ENCODE measurements at regions not wholly inside any gene's neighbourhood (a gene's known extent, or its start where the extent isn't known, plus 50 kb on each side); places are given as distances from the start of the nearest gene placed in this dataset.

DNA sequence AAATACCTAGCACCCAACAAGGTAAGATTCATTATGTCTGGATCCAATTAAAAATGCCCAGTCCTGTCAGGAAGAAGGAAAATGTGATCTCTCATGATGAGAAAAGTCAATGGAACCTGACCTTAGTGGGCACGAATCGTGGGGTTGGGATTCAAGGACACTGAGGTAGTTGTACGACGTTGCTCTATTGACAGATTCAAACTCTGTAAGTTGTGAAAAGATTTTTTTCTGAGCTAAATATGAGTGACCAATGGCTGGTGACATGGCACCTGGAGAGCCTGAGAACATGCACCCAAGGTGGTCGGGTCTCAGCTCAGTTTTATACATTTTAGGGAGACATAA, 148.2 kb downstream of the NDUFA10 start:
- peaks cover 17% of the 10 kb centered on the region for H3K27me3 Mint-ChIP-seq (ENCODE audit: low read depth)
- no peak overlapping the region for H3K27ac Mint-ChIP-seq
- TF ChIP-seq, protein P1, sequence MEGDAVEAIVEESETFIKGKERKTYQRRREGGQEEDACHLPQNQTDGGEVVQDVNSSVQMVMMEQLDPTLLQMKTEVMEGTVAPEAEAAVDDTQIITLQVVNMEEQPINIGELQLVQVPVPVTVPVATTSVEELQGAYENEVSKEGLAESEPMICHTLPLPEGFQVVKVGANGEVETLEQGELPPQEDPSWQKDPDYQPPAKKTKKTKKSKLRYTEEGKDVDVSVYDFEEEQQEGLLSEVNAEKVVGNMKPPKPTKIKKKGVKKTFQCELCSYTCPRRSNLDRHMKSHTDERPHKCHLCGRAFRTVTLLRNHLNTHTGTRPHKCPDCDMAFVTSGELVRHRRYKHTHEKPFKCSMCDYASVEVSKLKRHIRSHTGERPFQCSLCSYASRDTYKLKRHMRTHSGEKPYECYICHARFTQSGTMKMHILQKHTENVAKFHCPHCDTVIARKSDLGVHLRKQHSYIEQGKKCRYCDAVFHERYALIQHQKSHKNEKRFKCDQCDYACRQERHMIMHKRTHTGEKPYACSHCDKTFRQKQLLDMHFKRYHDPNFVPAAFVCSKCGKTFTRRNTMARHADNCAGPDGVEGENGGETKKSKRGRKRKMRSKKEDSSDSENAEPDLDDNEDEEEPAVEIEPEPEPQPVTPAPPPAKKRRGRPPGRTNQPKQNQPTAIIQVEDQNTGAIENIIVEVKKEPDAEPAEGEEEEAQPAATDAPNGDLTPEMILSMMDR (IDR thresholded peaks at IDR 0.05; ENCODE audit: unreplicated experiment in 3 of 3) = no peak
- H3K4me1 Mint-ChIP-seq = peaks cover 16% of the 10 kb centered on the region
- no peaks in the 10 kb centered on the region for H3K36me3 Mint-ChIP-seq (ENCODE audit: low read depth)
- H3K9me3 Mint-ChIP-seq = peaks cover 6% of the 10 kb centered on the region
- no peak overlapping the region for H3K4me3 Mint-ChIP-seq

DNA sequence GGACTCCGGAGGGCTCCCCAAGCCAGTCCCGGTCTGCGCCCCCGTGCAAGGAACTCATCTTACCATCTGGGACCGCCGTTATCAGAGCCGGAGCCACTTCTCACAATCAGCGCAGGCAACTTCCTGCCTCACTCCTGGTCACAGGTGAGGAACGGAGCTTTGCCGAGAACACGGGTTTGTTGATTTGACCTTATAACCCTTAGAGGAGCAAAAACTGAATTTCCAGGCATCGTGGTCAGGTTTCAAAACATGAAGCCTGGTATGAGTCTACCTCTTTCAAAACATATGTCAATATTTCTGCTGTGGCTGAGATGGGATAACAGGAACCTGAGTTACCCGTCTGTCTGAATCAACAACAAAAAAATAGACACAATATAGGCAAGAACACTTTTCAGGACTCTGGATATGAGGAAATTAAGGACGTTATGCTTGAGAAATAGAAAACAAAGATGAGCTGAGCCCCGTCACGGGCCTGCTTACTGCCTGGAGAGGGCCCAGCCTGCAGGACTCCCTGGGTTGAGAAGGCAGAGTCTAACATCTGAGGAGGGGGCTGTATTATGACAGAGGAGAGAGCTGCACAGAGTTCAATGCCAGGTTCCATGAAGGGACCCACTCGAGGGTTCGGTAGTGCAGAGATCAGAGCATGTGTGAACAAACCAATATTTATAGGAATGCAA, 148.7 kb downstream of the NDUFA10 start:
- Mint-ChIP-seq H3K27ac (no peak overlapping the region), H3K27me3 (ENCODE audit: low read depth) (peaks cover 12% of the 10 kb centered on the region), H3K4me1 (peaks cover 11% of the 10 kb centered on the region), H3K4me3 (no peak overlapping the region), H3K9me3 (peaks cover 2% of the 10 kb centered on the region), H3K36me3 (ENCODE audit: low read depth) (no peaks in the 10 kb centered on the region)
- TF ChIP-seq, protein P1 (IDR thresholded peaks at IDR 0.05; ENCODE audit: unreplicated experiment in 3 of 3) = no peak

DNA sequence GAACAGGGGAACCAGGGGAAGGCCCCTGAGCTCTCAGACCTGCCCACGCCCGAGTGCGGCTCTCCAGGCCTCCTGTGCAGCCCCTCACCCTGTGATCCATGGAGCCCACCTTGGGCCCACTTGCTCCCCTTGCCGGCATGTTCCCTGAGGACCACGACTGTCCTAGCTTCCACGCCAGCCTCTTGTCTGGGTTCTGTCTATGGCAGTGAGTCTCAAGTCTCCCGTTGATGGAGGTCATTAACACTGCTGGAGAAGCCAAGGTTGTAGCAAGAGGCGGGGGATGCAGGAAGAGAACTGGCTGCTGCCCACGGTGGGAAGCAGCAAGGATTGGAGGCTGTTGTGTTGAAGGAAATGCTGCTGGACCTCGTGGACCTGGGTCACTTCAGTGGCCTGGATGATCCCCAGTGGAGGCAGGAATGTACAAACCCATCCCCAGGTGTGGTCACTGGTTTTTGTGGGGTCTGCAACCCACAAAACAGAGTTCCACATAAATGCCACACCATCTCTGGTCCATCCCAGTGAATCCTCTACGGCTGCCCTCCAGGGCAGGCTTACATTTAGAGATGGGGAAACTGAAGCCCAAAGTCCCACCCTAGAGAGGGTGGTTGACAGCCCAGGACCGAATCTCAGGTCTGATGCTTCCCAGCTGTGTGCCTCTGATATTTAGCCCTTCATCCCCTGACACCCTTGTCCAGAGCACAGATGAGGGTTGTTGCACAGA, 150.3 kb downstream of the NDUFA10 start:
- peaks cover 11% of the 10 kb centered on the region for H3K27me3 Mint-ChIP-seq (ENCODE audit: low read depth)
- TF ChIP-seq, protein P1 (IDR thresholded peaks at IDR 0.05; ENCODE audit: unreplicated experiment in 3 of 3) = no peak
- peaks cover 2% of the 10 kb centered on the region for H3K4me1 Mint-ChIP-seq
- no peak overlapping the region for H3K4me3 Mint-ChIP-seq
- H3K27ac Mint-ChIP-seq = no peak overlapping the region
- peaks cover 2% of the 10 kb centered on the region for H3K9me3 Mint-ChIP-seq
- H3K36me3 Mint-ChIP-seq (ENCODE audit: low read depth) = no peaks in the 10 kb centered on the region

DNA sequence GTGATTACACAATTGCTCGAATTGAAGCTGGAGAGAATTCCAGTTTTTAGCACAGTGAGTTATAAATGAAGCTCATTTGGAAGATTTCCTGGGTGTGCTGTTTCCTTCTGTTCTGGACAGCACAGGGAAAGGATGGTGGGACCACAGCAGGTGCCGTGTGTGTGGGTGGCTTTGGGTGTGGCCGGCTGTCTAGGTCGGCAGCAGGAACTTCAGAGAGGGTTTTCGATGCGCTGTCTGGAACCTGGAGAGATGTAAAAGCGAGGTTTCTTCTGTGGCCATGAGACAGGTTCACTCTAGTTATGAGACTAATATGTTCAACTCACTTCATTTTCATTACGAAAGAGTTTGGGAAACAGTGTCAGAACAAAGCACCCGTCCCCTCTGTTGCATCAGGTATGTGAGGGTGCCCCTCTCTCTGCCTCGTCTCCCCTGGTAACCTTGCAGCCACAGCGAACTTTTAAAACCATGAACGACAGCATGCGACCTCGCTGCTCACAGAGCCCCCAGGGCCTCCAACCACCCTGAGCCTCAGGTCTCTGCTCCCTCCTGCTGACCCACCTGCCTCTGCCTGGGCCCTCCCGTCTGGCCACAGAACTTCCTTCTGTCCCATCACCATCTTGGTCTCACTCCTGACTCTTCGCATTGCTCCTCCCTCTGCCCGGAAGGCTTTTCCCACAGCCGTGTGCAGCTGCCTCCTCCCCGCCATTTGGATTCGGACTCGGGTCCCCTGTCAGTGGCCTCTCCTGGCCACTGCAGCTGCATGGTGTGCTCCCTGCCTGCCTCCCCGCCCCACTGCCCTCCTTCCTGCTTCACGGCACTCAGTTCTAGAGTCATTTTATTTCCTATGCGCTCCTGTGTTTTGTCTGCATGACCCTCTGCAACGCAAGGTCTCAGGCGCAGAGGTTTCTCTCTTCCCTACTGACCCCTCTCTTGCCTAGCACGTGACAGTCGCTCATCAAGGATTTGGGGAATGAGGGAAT, 151.2 kb downstream of the NDUFA10 start:
- TF ChIP-seq, protein P1 (IDR thresholded peaks at IDR 0.05; ENCODE audit: unreplicated experiment in 3 of 3) = no peak
- Mint-ChIP-seq H3K27ac (no peak overlapping the region), H3K36me3 (ENCODE audit: low read depth) (no peaks in the 10 kb centered on the region), H3K9me3 (peaks cover 2% of the 10 kb centered on the region), H3K27me3 (ENCODE audit: low read depth) (peaks cover 11% of the 10 kb centered on the region), H3K4me1 (no peaks in the 10 kb centered on the region), H3K4me3 (no peak overlapping the region)

DNA sequence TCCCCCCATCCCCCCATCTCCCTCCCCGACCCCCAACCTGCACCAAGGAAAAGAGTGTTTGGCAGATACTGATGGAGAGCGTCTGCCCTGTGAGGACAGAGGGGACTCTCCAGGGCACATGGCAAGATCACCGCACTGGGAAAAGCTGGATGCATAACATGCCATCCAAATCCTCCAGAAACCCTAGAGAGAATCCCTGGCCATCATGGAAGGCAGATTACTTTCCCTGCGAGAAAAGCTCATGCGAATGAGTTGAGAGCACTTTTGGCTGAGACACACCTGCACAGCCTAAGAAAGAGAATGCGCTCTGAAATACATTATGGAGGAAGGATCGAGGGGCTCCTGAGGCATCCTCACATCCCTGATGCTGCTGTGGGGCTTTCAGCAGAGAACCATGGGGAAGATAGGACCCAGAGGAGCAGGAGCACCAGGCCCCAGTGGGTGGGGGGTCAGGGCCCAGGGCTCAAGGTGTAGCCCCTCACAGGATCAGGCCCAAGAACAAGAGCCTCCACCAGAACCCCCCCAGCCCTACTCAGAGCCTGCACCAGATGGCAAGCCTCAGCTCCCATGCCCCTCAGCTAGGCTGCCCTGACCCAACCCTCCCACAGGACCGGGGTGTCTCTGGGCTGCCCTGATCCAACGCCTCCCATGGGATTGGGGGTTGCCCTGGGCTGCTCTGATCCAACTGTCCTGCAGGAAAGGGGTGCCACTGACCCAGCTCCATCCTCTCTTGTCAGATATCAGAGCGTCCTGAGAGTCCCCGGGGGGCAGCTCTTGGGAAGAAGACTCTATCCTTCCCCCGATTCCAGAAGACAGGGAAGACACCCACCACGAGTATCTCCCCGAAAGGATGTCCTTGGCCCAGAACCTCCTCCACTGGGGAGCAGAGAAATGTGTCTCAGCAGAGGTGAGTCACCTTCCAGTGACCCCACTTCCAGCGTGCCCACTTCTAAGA, 153.4 kb downstream of the NDUFA10 start:
- TF ChIP-seq, protein P1 (IDR thresholded peaks at IDR 0.05; ENCODE audit: unreplicated experiment in 3 of 3) = no peak
- Mint-ChIP-seq H3K4me3 (no peak overlapping the region), H3K9me3 (no peaks in the 10 kb centered on the region), H3K36me3 (ENCODE audit: low read depth) (no peaks in the 10 kb centered on the region), H3K27ac (no peak overlapping the region), H3K27me3 (ENCODE audit: low read depth) (peaks cover 6% of the 10 kb centered on the region), H3K4me1 (no peaks in the 10 kb centered on the region)

Measured in nephron (organoid).